Common myeloid progenitor, CD34-positive (primary cell): ENCODE measurements at regions not wholly inside any gene's neighbourhood (a gene's known extent, or its start where the extent isn't known, plus 50 kb on each side); places are given as distances from the start of the nearest gene placed in this dataset.

Experiments
- CTCF ChIA-PET: fragments of 350-600 bp; sonication (Branson Sonifier 250); formaldehyde crosslinking; loops from one replicate; lab custom pipeline; 2021; ENCODE audit warnings: antibody characterized with exemption; lab: Charles Lee
- POLR2A ChIA-PET: fragments of 350-600 bp; sonication (Branson Sonifier 250); formaldehyde crosslinking; loops from one replicate; lab custom pipeline; 2021; ENCODE audit warnings: antibody characterized with exemption; lab: Charles Lee
- DNase-seq, 3 donors: peaks; one replicate each; pipeline versions ENCODE4 v3.0.0 to v3.0.0-alpha.2; 2013
- H3K27ac ChIP-seq, 2 experiments: 1 replicate in 1 of 2; 2 replicates in 1 of 2; pipeline ENCODE4 v1.7.0; 2013; ENCODE audit warnings: inconsistent platforms in 2 of 2, low read length in 2 of 2, mild to moderate bottlenecking in 2 of 2, low read depth in 1 of 2, moderate library complexity in 1 of 2; ENCODE audit not compliant: severe bottlenecking in 2 of 2, insufficient read depth in 1 of 2, poor library complexity in 1 of 2
- H3K27me3 ChIP-seq, 5 experiments: replicated peaks in 2 of 5; 1 replicate in 3 of 5; 2 replicates in 2 of 5; pipeline versions ENCODE4 v1.6.1 to v1.7.0; 2013; ENCODE audit warnings: low read length in 4 of 5, mild to moderate bottlenecking in 2 of 5, moderate library complexity in 2 of 5, inconsistent platforms in 1 of 5; ENCODE audit not compliant: insufficient read depth in 5 of 5, control insufficient read depth in 4 of 5
- H3K36me3 ChIP-seq, 4 experiments: 1 replicate in 2 of 4; 2 replicates in 2 of 4; pipeline versions ENCODE4 v1.6.1 to v1.7.0; 2013; ENCODE audit warnings: low read length in 3 of 4, control low read depth in 1 of 4, mild to moderate bottlenecking in 1 of 4; ENCODE audit not compliant: control insufficient read depth in 4 of 4, insufficient read depth in 4 of 4
- H3K4me1 ChIP-seq, 4 experiments: 1 replicate in 3 of 4; 2 replicates in 1 of 4; pipeline versions ENCODE4 v1.6.1 to v1.7.1; 2013; ENCODE audit warnings: low read length in 3 of 4, mild to moderate bottlenecking in 3 of 4, control low read depth in 1 of 4, inconsistent platforms in 1 of 4, moderate library complexity in 1 of 4; ENCODE audit not compliant: control insufficient read depth in 4 of 4, insufficient read depth in 4 of 4; ENCODE audit errors: control extremely low read depth in 1 of 4
- H3K4me3 ChIP-seq, 7 experiments: 1 replicate in 4 of 7; 2 replicates in 3 of 7; pipeline versions ENCODE4 v1.5.1 to v1.7.0; 2013; ENCODE audit warnings: mild to moderate bottlenecking in 7 of 7, low read length in 6 of 7, moderate library complexity in 6 of 7, inconsistent platforms in 2 of 7, low read depth in 2 of 7, control low read depth in 1 of 7; ENCODE audit not compliant: insufficient read depth in 4 of 7, control insufficient read depth in 1 of 7; ENCODE audit errors: extremely low read depth in 1 of 7
- H3K9me3 ChIP-seq, 5 experiments: 1 replicate in 4 of 5; 2 replicates in 1 of 5; pipeline versions ENCODE4 v1.6.1 to v1.7.1; 2013; ENCODE audit warnings: low read length in 4 of 5, mild to moderate bottlenecking in 2 of 5, inconsistent platforms in 1 of 5, low read depth in 1 of 5, moderate library complexity in 1 of 5; ENCODE audit not compliant: control insufficient read depth in 4 of 5, insufficient read depth in 2 of 5; ENCODE audit errors: control extremely low read depth in 1 of 5
- WGBS: methylation state at CpG from one replicate; pipeline ENCODE4 v1.1.5; 2013; ENCODE audit not compliant: insufficient coverage; 5-methylcytosine and 5-hydroxymethylcytosine counted together

GRCh38 chr2:133966720-133967304, 287.1 kb upstream of the MGAT5 start:
- Histone ChIP-seq H3K9me3 (no peaks in the 10 kb centered on the region), H3K4me3 (no peak overlapping the region), H3K27me3 (peaks cover 0 to 2% (median 0%) of the 10 kb centered on the region in 5 experiments), H3K27ac (no peak overlapping the region), H3K4me1 (no peaks in the 10 kb centered on the region), H3K36me3 (no peaks in the 10 kb centered on the region)
- 73% methylated on average over 4 of the region's 4 CpGs for WGBS
- CTCF ChIA-PET, result no interaction called here
- POLR2A ChIA-PET, result no interaction called here
- DNase-seq, result no peak

- Histone ChIP-seq H3K36me3 (no peaks in the 10 kb centered on the region), H3K4me1 (no peaks in the 10 kb centered on the region), H3K4me3 (no peak overlapping the region), H3K9me3 (no peaks in the 10 kb centered on the region), H3K27me3 (peaks cover 0 to 3% (median 0%) of the 10 kb centered on the region in 5 experiments), H3K27ac (no peak overlapping the region)
- whole genome bisulfite sequencing, result 75% methylated on average over 2 of the region's 4 CpGs
- no peak for DNase-seq
- POLR2A ChIA-PET, result no interaction called here
- CTCF ChIA-PET, result no interaction called here
Measured at GRCh38 chr2:133967326-133967725, 286.5 kb upstream of the MGAT5 start.

- ChIA-PET POLR2A (no interaction called here), CTCF (no interaction called here)
- 100% methylated on average over 1 of the region's 3 CpGs for WGBS
- H3K36me3 ChIP-seq, result no peaks in the 10 kb centered on the region
- no peaks in the 10 kb centered on the region for H3K9me3 ChIP-seq
- no peaks in the 10 kb centered on the region for H3K4me1 ChIP-seq
- H3K27ac ChIP-seq, result no peak overlapping the region
- DNase-seq, result no peak
- peaks cover 0 to 3% (median 0%) of the 10 kb centered on the region in 5 experiments for H3K27me3 ChIP-seq
- H3K4me3 ChIP-seq, result no peak overlapping the region
Measured at GRCh38 chr2:133968446-133968845, 285.4 kb upstream of the MGAT5 start.

- Histone ChIP-seq H3K27me3 (peaks cover 0 to 3% (median 0%) of the 10 kb centered on the region in 5 experiments), H3K4me1 (no peaks in the 10 kb centered on the region), H3K36me3 (no peaks in the 10 kb centered on the region), H3K27ac (no peak overlapping the region), H3K4me3 (no peak overlapping the region), H3K9me3 (no peaks in the 10 kb centered on the region)
- ChIA-PET POLR2A (no interaction called here), CTCF (no interaction called here)
- no CpG with 5 or more reads among the region's 6 CpGs for WGBS
- DNase-seq, result no peak
Measured at GRCh38 chr2:133970641-133971040, 283.2 kb upstream of the MGAT5 start.

GRCh38 chr2:133972297-133972696, 281.6 kb upstream of the MGAT5 start:
- no peak overlapping the region for H3K27ac ChIP-seq
- H3K27me3 ChIP-seq, result peaks cover 0 to 3% (median 0%) of the 10 kb centered on the region in 5 experiments
- ChIA-PET CTCF (no interaction called here), POLR2A (no interaction called here)
- 93% methylated on average over 2 of the region's 2 CpGs for WGBS
- no peak overlapping the region for H3K4me3 ChIP-seq
- H3K9me3 ChIP-seq, result no peaks in the 10 kb centered on the region
- no peak for DNase-seq
- H3K4me1 ChIP-seq, result no peaks in the 10 kb centered on the region
- no peaks in the 10 kb centered on the region for H3K36me3 ChIP-seq

GRCh38 chr2:133972786-133973185, 281.1 kb upstream of the MGAT5 start:
- CTCF ChIA-PET, result no interaction called here
- H3K27me3 ChIP-seq, result peaks cover 0 to 3% (median 0%) of the 10 kb centered on the region in 5 experiments
- H3K36me3 ChIP-seq, result no peaks in the 10 kb centered on the region
- no peak overlapping the region for H3K27ac ChIP-seq
- H3K4me3 ChIP-seq, result no peak overlapping the region
- WGBS, result 98% methylated on average over 6 of the region's 8 CpGs
- H3K9me3 ChIP-seq, result no peaks in the 10 kb centered on the region
- no peaks in the 10 kb centered on the region for H3K4me1 ChIP-seq
- no peak for DNase-seq
- POLR2A ChIA-PET, result no interaction called here

GRCh38 chr2:133974353-133974752, 279.5 kb upstream of the MGAT5 start:
- POLR2A ChIA-PET, result no interaction called here
- DNase-seq, result no peak
- Histone ChIP-seq H3K36me3 (no peaks in the 10 kb centered on the region), H3K4me3 (no peak overlapping the region), H3K9me3 (no peaks in the 10 kb centered on the region), H3K4me1 (no peaks in the 10 kb centered on the region), H3K27me3 (peaks cover 0 to 3% (median 0%) of the 10 kb centered on the region in 5 experiments), H3K27ac (no peak overlapping the region)
- 80% methylated on average over 1 of the region's 1 CpG for WGBS
- CTCF ChIA-PET, result no interaction called here
